Adrenal gland (tissue), 5 donors: ENCODE measurements at regions not wholly inside any gene's neighbourhood (a gene's known extent, or its start where the extent isn't known, plus 50 kb on each side); places are given as distances from the start of the nearest gene placed in this dataset.

Experiments used
- CTCF ChIP-seq, 6 experiments: fragments of 450-650 bp in 4 of 6; fragments of 200-600 bp in 2 of 6; sonication (generic) in 1 of 6; IDR thresholded peaks; 1 replicate in 5 of 6; 2 replicates in 1 of 6; pipeline versions ENCODE4 v1.5.1 to v1.8.0; 2016 to 2021; ENCODE audit warnings: antibody characterized with exemption in 6 of 6, mild to moderate bottlenecking in 2 of 6, moderate library complexity in 1 of 6
- POLR2A ChIP-seq, 2 donors: fragments of 450-650 bp; IDR thresholded peaks; one replicate each; pipeline ENCODE4 v1.6.1; 2017; ENCODE audit warnings: antibody characterized with exemption in 2 of 2, mild to moderate bottlenecking in 2 of 2, moderate library complexity in 1 of 2
- donor health status: DM: no; HTN: no; CAD: no.

- TF ChIP-seq POLR2A (IDR thresholded peaks at IDR 0.05) (no peak), CTCF (IDR thresholded peaks at IDR 0.05) (no peak)
Observed at GRCh38 chr7:66423729-66424128, 205.0 kb upstream of the KCTD7 start.
